GM23248 (cell line): ENCODE measurements at regions not wholly inside any gene's neighbourhood (a gene's known extent, or its start where the extent isn't known, plus 50 kb on each side); places are given as distances from the start of the nearest gene placed in this dataset.

Experiments
- EZH2 ChIP-seq: fragments of 200-600 bp; sonication (generic); IDR thresholded peaks from 2 replicates; pipeline ENCODE4 v1.6.1; 2018; ENCODE audit warnings: antibody characterized with exemption, mild to moderate bottlenecking; ENCODE audit not compliant: insufficient read depth, poor library complexity, severe bottlenecking
- EZH2phosphoT487 ChIP-seq: fragments of 200-600 bp; sonication (generic); IDR thresholded peaks from 2 replicates; pipeline ENCODE4 v1.6.1; 2018; ENCODE audit warnings: antibody characterized with exemption, moderate library complexity, mild to moderate bottlenecking, low read depth; ENCODE audit not compliant: insufficient read depth

- TF ChIP-seq EZH2 (no peak), EZH2phosphoT487 (no peak)
Measured at GRCh38 chr13:18949970-18950369, 231.7 kb downstream of the TUBA3C start.
